GM18505 (cell line): ENCODE measurements at regions not wholly inside any gene's neighbourhood (a gene's known extent, or its start where the extent isn't known, plus 50 kb on each side); places are given as distances from the start of the nearest gene placed in this dataset.

Source experiments
- ATAC-seq: cut with Tn5 transposase; IDR thresholded peaks from one replicate; pipeline ENCODE4 v1.9.1; 2021; ENCODE audit not compliant: unreplicated experiment
- POLR2A ChIP-seq: IDR thresholded peaks from 4 replicates; pipeline ENCODE4 v1.6.1; 2011; ENCODE audit warnings: borderline replicate concordance; ENCODE audit not compliant: insufficient read depth, insufficient read length; ENCODE audit errors: extremely low read depth

DNA sequence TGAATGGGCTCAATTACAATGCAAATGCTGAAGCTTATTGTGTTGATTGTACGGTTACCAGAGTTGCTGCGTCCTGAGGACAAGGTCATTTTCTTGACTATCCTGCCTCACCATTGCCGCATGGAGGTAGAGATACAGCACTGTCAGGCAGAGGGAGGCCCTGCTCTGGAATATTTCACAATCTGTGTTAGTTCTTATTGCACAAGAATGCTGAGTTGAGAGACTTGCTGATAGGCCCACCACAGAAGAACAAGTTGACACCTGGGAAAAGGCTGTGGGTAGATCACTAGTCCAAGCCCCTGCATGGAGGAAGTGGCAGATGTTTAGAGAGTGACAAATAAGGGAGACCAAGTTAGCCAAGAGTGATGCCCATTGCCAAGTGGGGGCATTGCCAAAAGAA is 344.5 kb upstream of the ITGA1 start:
- ATAC-seq: no peak
- TF ChIP-seq POLR2A: no peak

DNA sequence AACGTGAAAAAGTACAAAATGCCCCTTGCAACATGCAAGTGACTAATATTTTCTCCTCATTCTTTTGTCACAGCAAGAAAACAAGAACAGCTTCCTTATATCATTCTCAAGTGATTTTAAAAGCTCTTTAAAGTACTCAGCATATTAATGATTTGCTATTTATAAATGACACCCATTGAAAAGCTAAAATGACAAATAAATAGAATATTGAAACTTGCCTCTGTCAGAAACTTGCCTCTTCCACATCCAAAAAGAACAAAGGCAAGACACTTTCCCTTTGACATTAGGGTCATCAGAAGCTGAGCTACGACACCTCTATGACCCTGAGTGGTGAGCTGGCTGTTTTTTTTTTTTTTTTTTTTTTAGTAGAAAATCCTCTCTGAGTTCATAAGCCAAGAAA is 339.6 kb upstream of the ITGA1 start:
- no peak for ATAC-seq
- no peak for TF ChIP-seq POLR2A

DNA sequence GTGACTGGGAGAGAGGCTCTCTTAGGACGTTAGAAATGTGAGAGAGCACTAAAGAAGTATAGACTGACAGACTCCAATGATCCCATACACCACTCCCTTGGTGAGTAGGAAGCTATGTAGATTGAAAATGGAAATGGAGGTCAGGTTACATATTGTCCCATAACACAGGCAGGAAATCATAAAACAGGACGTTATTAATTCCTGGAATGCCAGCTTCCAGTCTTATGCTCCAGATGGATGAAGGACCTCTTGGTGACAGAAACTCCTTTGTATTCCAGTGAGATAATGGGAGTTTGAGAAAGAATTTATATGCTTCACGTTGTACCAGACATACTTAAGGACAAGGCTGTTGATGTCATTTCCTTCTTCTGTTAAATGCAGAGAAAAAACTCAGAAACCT is 338.2 kb upstream of the ITGA1 start:
- no peak for TF ChIP-seq POLR2A
- no peak for ATAC-seq

DNA sequence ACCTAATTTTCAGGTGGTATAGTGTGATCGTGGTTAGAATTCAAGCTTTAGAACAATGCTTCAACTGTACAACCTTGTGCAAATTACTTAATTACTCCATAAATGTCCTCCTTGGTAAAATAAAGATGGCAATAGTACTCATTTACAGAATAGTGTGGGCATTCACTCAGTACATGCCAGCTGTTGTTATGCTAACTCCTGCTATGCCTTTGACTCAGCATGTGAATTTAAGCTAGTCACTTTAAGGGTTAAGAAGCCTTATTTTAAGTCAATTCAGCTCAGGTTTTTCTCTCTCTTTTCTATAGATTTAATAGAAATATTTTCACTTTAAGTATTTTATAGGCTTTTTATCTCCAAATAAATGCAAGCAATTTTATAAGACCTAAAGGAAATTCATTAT is 335.6 kb upstream of the ITGA1 start:
- no peak for ATAC-seq
- no peak for TF ChIP-seq POLR2A

DNA sequence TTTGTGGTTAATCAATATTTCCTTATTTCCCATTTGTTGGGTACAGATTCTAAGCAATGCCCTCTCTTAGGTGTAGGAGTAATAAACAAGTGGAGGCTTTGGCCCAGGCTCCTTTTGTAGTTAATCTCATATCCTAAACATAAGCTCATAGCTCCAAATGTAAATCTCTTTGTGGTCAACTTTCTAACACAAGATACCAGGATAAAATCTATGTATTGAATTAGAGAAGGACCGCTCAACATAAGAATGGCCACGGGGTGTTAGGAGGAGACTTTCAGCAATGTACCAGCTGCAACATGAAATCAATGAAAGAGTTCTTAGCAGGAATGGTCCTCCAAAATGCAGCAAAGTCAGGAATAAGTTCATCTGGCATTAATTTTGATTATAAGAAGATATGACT is 334.5 kb upstream of the ITGA1 start:
- no peak for TF ChIP-seq POLR2A
- ATAC-seq: no peak

DNA sequence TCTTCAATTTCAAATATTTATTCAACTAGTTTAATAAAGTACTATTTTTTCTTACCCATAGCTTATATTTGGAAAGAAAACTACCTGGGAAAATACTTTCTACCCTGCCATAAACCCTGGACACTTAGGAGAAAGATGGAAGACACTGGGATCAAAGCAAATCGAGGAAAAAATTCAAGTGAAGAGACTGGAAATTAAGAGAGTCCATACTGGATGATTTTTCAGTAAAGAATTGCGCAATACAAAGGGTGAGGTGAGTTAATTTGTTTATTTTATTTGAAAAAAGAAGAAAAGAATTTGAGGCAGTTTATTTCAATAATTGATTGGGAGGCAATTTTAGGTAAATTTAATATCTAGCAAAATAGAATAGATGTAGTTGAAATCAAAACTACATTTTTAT is 331.8 kb upstream of the ITGA1 start:
- no peak for ATAC-seq
- no peak for TF ChIP-seq POLR2A

DNA sequence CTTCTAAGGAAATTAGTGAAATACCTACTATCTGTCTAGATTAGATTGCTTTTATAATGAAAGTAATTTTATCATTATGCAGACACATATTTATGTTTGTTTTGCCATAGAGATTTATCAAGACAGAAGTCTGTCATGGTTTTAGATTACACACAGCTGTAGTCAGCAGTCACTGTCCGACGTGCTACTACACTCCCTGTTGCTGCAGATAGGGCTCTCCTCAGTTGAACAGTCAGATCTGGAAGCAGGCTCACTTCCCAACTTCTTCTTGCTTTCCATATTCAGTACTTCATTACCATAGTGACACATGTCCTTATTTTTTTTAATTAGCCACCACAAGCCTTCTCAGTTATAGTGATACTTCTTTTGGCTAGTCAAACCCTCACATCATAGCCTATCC is 329.9 kb upstream of the ITGA1 start:
- ATAC-seq: no peak
- no peak for TF ChIP-seq POLR2A

DNA sequence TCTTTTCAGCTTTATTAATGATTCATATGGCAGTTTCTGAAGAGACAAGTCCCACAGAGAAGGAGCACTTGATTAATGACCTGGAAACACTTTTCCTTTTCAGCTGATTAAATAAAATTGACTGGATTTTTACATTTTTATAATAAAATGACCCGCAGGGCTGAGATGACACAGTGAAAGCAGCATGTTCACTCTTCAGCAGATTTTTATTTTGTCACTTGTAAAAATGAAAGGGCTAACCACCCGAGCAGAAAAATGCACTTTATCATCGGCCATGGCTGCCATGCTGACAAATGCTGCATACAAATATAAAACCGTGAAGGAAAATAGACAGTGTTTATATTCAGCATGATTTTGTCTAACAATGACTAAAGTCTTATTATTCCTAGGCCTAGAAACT is 321.6 kb upstream of the ITGA1 start:
- TF ChIP-seq POLR2A: no peak
- ATAC-seq: no peak

DNA sequence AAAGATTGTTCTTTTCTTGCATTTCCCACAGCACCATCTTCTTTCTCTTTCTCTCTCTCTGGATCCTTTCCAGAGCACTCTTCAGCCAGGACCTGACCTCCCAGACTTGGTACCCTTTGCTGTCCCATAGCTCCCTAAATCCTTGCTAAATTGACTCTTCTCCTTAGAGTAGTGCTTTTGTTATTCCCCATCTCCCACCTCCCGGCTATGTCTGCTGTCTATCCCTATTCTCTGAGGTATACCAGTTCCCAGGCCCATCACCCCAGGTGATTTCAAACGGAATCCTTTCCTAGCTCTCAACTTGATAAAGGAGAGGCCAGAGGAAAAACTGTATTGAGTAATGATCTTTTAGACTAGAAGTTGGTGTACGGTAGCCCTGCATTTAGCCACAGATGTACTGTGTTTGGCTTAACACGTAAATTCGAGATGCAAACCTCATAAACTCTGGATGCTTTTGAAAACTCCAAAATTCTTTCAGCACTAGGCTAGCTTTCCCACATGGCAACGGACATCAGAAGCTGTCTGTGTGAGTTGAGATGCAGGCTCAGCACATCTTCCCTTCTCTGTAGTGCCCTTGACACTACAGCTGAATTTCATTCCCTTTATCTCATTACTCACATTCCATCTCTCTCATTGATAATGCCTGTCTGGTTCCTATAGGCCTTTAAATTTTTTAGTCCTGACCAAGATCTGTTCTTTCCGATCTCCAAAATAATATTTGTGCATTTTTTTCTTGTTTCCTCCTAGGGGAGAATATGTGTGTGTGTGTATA is 320.8 kb upstream of the ITGA1 start:
- no peak for TF ChIP-seq POLR2A
- no peak for ATAC-seq

DNA sequence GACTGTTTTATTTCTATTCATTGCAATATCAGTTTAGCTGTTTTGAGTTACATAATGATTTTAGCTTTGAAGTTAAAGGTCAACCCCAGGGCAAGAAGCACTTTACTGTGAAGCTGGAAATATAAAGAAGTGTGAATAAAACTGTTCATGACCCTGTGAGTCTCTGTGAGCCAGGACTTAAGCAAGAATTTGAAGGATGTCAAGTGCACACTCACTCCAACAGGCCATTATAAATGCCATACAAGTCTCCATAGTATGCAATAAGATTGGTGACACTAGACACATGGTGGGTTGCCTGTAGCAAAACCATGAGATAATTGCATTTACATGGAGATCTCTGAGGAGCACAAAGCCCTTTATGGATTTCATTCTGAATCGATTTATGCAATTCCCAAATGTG is 318.7 kb upstream of the ITGA1 start:
- TF ChIP-seq POLR2A: no peak
- ATAC-seq: no peak

DNA sequence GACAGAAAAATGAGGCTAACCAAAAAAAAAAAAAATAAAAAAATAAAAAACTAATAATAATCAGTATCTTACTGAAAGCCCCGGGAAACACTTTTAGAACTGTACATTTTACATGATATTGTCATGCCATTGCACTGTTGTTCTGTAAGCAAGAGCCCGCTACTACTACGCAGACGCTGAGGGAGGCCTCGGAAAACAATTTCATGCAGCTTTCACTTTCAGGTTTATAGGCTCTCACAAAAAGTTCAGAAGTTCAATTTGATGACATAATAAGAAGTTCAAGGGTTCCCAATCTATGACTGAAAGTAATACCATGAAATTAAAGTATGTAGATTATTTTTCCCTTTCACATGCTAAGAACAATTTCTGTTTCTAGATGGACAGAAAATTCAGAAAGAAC is 318.3 kb upstream of the ITGA1 start:
- ATAC-seq: no peak
- no peak for TF ChIP-seq POLR2A

DNA sequence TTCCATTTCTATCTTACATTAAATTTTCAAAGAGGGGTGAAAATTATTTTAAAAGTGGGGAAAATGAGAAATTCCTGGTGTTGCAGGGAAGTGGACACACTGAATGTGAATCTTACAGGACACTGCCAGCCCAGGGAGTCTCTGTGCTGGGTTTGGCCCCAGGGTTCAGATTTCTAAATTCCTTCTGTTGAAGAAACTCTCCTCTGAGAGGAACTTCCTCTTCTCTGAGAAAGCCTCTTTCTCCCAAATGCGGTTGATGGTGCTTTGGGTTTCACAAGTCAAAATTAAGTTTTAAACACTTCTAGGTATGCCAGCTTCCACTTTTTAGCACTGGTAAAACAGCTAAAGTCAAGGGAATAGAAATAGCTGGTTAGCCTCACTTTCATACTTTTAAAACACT is 317.9 kb upstream of the ITGA1 start:
- ATAC-seq: no peak
- no peak for TF ChIP-seq POLR2A

DNA sequence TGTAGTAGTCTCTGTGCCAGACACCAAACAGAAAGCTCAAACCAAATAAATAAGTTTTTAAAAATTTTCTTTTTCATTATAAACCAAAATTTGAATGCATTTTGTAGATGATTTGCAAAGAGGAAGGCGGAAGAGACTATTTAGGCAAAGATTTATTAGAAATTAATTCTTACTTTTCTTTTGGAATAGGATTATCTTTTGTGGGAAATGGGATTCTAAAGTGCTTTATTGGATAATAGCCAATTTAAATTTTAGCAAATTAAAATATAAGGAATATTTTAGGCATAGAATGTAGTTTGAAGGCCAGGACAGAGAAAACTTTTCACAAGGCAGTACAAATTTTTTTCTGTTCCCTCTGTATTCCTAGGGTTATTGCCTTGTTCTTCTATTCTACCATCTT is 311.4 kb upstream of the ITGA1 start:
- ATAC-seq: no peak
- no peak for TF ChIP-seq POLR2A

DNA sequence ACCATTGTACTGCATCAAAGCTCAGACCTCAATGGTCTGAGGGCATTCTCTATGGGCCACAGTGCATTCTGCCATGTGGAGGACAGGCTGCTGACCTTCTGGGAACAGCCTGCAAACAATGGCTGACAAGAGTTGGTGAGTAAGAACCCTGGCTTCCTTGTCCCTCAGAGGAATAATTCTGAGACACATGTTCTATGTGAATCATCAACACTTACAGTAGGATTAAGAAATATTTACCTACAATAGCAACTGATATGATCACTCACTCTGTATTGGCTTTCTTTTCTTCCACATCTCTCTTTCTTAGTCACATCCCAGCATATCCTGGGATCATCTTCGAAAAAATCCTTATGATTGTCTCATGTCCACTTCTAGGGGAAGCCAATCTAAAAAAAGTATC is 306.5 kb upstream of the ITGA1 start:
- no peak for TF ChIP-seq POLR2A
- no peak for ATAC-seq

DNA sequence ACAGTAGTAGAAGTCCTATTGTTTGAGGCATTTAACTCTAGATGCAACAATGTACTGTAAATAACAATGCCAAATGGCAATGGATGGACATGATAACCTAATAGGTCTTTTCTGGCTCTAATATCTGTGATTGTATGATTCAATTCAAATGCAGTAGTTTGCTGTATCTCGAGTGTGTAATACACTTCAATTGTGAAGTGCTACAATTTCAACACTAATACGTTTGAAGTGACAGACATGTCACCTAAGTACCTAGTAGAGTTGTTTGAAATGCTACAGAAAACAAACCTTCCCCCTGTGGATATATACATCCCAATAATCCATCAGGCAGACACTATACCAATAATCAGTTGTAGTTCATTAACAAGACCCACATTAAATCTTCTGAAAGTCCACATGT is 305.9 kb upstream of the ITGA1 start:
- TF ChIP-seq POLR2A: no peak
- no peak for ATAC-seq
